Activated CD8-positive, alpha-beta T cell treated with anti-CD3 and anti-CD28 coated beads for 36 hours (primary cell): ENCODE measurements at regions not wholly inside any gene's neighbourhood (a gene's known extent, or its start where the extent isn't known, plus 50 kb on each side); places are given as distances from the start of the nearest gene placed in this dataset.
"Not testable (repeated sequence)": the region's sequence is repeated elsewhere in the genome, so short reads cannot be mapped to it uniquely, and the experiment has no call there.

Source experiments
- ATAC-seq: fragments of 200-7000 bp; cut with Tn5 transposase; one replicate; pipeline ENCODE4 v1.10.0; 2021; ENCODE audit warnings: mild to moderate bottlenecking, moderate library complexity
- CTCF ChIA-PET: fragments of 350-600 bp; sonication (Branson Sonifier 250); formaldehyde crosslinking; loops from one replicate; lab custom pipeline; 2021; ENCODE audit warnings: antibody characterized with exemption; lab: Charles Lee
- POLR2A ChIA-PET: fragments of 350-600 bp; sonication (Branson Sonifier 250); formaldehyde crosslinking; loops from one replicate; lab custom pipeline; 2021; ENCODE audit warnings: antibody characterized with exemption; lab: Charles Lee
- DNase-seq: peaks from one replicate; pipeline ENCODE4 v3.0.0-alpha.2; 2020
- H3K27ac Mint-ChIP-seq: one replicate; pipeline ENCODE4 v1.8.0; 2021; ENCODE audit warnings: mild to moderate bottlenecking, mixed read lengths
- H3K27me3 Mint-ChIP-seq: one replicate; pipeline ENCODE4 v1.8.0; 2021; ENCODE audit warnings: mixed read lengths
- H3K36me3 Mint-ChIP-seq: one replicate; pipeline ENCODE4 v1.8.0; 2021; ENCODE audit warnings: low read depth, mixed read lengths
- H3K4me1 Mint-ChIP-seq: one replicate; pipeline ENCODE4 v1.8.0; 2021; ENCODE audit warnings: low read depth, mixed read lengths
- H3K4me3 Mint-ChIP-seq: one replicate; pipeline ENCODE4 v1.8.0; 2021; ENCODE audit warnings: mild to moderate bottlenecking, moderate library complexity, mixed read lengths
- H3K9me3 Mint-ChIP-seq: one replicate; pipeline ENCODE4 v1.8.0; 2021; ENCODE audit warnings: mixed read lengths
- CTCF ChIP-seq: fragments of 200-600 bp; IDR thresholded peaks from one replicate; pipeline ENCODE4 v1.8.0; 2022; ENCODE audit warnings: antibody characterized with exemption, mild to moderate bottlenecking
- intact Hi-C: fragments of 100-400 bp; cut with micrococcal nuclease; formaldehyde crosslinking; loops from one replicate; pipeline ENCODE4 v1.10.0; 2022

- Mint-ChIP-seq H3K4me1 (no peaks in the 10 kb centered on the region), H3K27me3 (peaks cover 5% of the 10 kb centered on the region), H3K9me3 (no peaks in the 10 kb centered on the region), H3K4me3 (no peak overlapping the region), H3K36me3 (no peaks in the 10 kb centered on the region), H3K27ac (no peak overlapping the region)
- intact Hi-C loops, result no loop called here
- ChIA-PET POLR2A (no interaction called here), CTCF (no interaction called here)
- ATAC-seq, result no peak
- TF ChIP-seq CTCF, result no peak
- DNase-seq, result no peak
Observed at GRCh38 chr2:55779459-55780421, 86.1 kb upstream of the PNPT1 start.

DNA sequence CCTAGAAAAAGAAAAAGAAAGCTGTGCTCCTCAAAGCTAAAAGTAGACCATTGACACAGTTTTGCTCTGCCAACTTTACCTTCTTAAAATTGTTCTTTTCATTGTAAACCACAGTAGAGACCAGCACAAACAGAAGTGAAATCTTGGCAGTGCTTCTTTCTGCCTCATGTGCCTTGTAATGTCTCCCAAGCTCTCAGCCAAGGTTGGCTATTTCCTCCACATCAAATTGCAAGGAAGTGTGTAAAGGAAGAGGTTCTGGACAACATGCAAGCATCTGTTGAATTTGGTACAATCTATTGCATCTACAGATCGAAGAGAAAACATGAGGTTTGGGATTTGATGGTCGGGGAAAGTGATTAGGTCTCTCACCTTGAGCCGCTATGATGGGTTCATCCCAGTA is 83.3 kb upstream of the PNPT1 start:
- CTCF ChIA-PET, result interaction anchor here (0.9 kb wide), 1 partner anchor 59 kb away, joined by 4 read pairs; no protein-coding TSS in a partner anchor
- H3K27ac Mint-ChIP-seq, result no peak overlapping the region
- H3K36me3 Mint-ChIP-seq, result no peaks in the 10 kb centered on the region
- H3K9me3 Mint-ChIP-seq, result no peaks in the 10 kb centered on the region
- H3K4me3 Mint-ChIP-seq, result no peak overlapping the region
- intact Hi-C loops, result no loop called here
- POLR2A ChIA-PET, result no interaction called here
- H3K27me3 Mint-ChIP-seq, result peaks cover 5% of the 10 kb centered on the region
- DNase-seq (no peak), ATAC-seq (no peak)
- no peaks in the 10 kb centered on the region for H3K4me1 Mint-ChIP-seq
- no peak for TF ChIP-seq CTCF

DNA sequence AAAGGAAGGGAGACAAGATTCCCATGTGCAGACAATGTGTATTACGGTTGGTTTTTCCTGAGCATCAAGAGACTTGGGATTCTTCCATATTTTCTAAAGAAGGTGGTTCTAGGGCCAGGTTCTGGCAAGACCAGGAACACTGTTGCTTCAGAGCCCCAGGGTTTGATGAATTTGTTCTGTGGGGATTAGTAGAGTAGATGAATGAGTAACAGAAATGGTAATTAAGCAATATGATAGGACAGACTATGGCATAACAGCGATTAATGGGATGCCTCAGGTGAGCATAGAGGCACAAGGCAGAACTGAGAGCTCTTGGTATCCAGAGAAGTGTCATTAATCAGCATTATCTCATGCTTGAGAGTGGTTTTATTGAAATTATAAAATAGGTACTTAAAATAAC is 82.8 kb upstream of the PNPT1 start:
- H3K9me3 Mint-ChIP-seq, result no peaks in the 10 kb centered on the region
- H3K4me3 Mint-ChIP-seq, result no peak overlapping the region
- H3K36me3 Mint-ChIP-seq, result no peaks in the 10 kb centered on the region
- intact Hi-C loops, result no loop called here
- ChIA-PET CTCF (no interaction called here), POLR2A (no interaction called here)
- DNase-seq (no peak), ATAC-seq (no peak)
- H3K27ac Mint-ChIP-seq, result no peak overlapping the region
- peaks cover 5% of the 10 kb centered on the region for H3K27me3 Mint-ChIP-seq
- no peaks in the 10 kb centered on the region for H3K4me1 Mint-ChIP-seq
- no peak for TF ChIP-seq CTCF

DNA sequence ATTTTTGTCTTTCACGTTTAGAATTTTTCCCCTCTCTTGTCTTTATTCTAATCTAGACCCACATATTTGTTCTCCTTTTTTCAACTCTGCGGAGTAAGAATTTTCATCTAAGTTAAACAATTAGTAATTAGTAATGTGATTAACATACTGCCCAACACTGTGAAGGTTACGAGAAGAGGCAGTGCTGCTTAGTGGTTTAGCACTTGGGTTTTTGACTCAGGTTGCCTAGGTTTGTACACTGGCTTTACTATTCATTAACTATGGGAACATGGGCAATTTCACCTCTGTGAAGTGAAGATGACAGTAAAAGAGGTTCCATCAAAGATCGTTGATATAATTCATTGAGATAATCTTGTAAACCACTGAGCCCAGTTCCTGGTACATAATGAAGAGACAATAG is 82.2 kb upstream of the PNPT1 start:
- Mint-ChIP-seq H3K9me3 (no peaks in the 10 kb centered on the region), H3K27me3 (peaks cover 5% of the 10 kb centered on the region), H3K27ac (no peak overlapping the region), H3K36me3 (no peaks in the 10 kb centered on the region), H3K4me1 (no peaks in the 10 kb centered on the region), H3K4me3 (no peak overlapping the region)
- TF ChIP-seq CTCF, result no peak
- POLR2A ChIA-PET, result no interaction called here
- no peak for ATAC-seq
- CTCF ChIA-PET, result no interaction called here
- intact Hi-C loops, result no loop called here
- DNase-seq, result no peak

- intact Hi-C loops, H3K27ac Mint-ChIP-seq, H3K36me3 Mint-ChIP-seq, H3K4me1 Mint-ChIP-seq, H3K4me3 Mint-ChIP-seq, POLR2A ChIA-PET, H3K27me3 Mint-ChIP-seq, ATAC-seq, CTCF ChIA-PET, DNase-seq, H3K9me3 Mint-ChIP-seq: not testable (repeated sequence)
Observed at GRCh38 chr2:55773651-55774050, 80.0 kb upstream of the PNPT1 start.
